Gastrocnemius medialis (tissue), 4 donors: ENCODE measurements at regions not wholly inside any gene's neighbourhood (a gene's known extent, or its start where the extent isn't known, plus 50 kb on each side); places are given as distances from the start of the nearest gene placed in this dataset.

Source experiments
- ATAC-seq, 2 donors: fragments of 150-250 bp; one replicate each; pipeline ENCODE4 v1.9.1; 2016
- DNase-seq, 2 donors: peaks; one replicate each; pipeline ENCODE4 v3.0.0-alpha.2; 2019
- H3K27ac ChIP-seq, 4 donors: fragments of 200-600 bp; sonication (generic); 1 replicate in 1 of 4; 2 replicates in 3 of 4; pipeline ENCODE4 v1.5.1; 2016 to 2018; ENCODE audit warnings: mild to moderate bottlenecking in 2 of 4, moderate library complexity in 1 of 4
- H3K27me3 ChIP-seq, 3 donors: fragments of 200-600 bp; sonication (generic) in 2 of 3; 1 replicate in 1 of 3; 2 replicates in 2 of 3; pipeline versions ENCODE4 v1.5.1 to v1.6.0; 2016 to 2019; ENCODE audit warnings: mild to moderate bottlenecking in 1 of 3, moderate library complexity in 1 of 3
- H3K36me3 ChIP-seq, 2 donors: fragments of 200-600 bp; sonication (generic) in 1 of 2; one replicate each; pipeline ENCODE4 v1.5.1; 2017 to 2018
- H3K4me1 ChIP-seq, 2 donors: fragments of 200-600 bp; sonication (generic) in 1 of 2; one replicate each; pipeline ENCODE4 v1.5.1; 2016 to 2017; ENCODE audit warnings: mild to moderate bottlenecking in 2 of 2
- H3K4me3 ChIP-seq, 4 donors: fragments of 200-600 bp; sonication (generic) in 3 of 4; 1 replicate in 1 of 4; 2 replicates in 3 of 4; pipeline ENCODE4 v1.5.1; 2016 to 2019; ENCODE audit warnings: mild to moderate bottlenecking in 2 of 4
- H3K9me3 ChIP-seq, 3 donors: fragments of 200-600 bp; sonication (generic) in 2 of 3; 1 replicate in 1 of 3; 2 replicates in 2 of 3; pipeline ENCODE4 v1.5.1; 2016 to 2019
- CTCF ChIP-seq, 5 experiments: fragments of 450-650 bp in 3 of 5; fragments of 200-600 bp in 2 of 5; sonication (generic) in 2 of 5; IDR thresholded peaks in 4 of 5; conservative IDR thresholded peaks in 1 of 5; 1 replicate in 4 of 5; 2 replicates in 1 of 5; pipeline ENCODE4 v1.5.1; 2016 to 2019; ENCODE audit warnings: antibody characterized with exemption in 5 of 5, mild to moderate bottlenecking in 3 of 5, moderate library complexity in 3 of 5
- POLR2A ChIP-seq, 2 donors: fragments of 450-650 bp; IDR thresholded peaks; one replicate each; pipeline ENCODE4 v1.6.1; 2017; ENCODE audit warnings: antibody characterized with exemption in 2 of 2, mild to moderate bottlenecking in 2 of 2, moderate library complexity in 2 of 2
- in situ Hi-C, 4 donors: fragments of 200-750 bp; cut with MboI; loops; one replicate each; pipeline versions ENCODE4 v1.15.0 to v1.8.0; 2017; ENCODE audit warnings: low sequenced_read_pairs in 4 of 4
- intact Hi-C: fragments of 100-400 bp; cut with DNase I; formaldehyde crosslinking; loops from one replicate; pipeline ENCODE4 v1.15.1; 2023; ENCODE audit warnings: low total_unique reads

GRCh38 chr9:89922099-89922498 lies 317.3 kb downstream of the GADD45G start:
- DNase-seq = no peak
- Histone ChIP-seq H3K9me3 (no peaks in the 10 kb centered on the region), H3K36me3 (no peaks in the 10 kb centered on the region), H3K4me1 (no peaks in the 10 kb centered on the region), H3K27me3 (no peaks in the 10 kb centered on the region), H3K4me3 (no peak overlapping the region), H3K27ac (no peak overlapping the region)
- in situ Hi-C loops = loop anchor here in 1 of 4 donors (25.0 kb wide), 1 partner anchor 190 kb away; no protein-coding TSS in a partner anchor
- no peak for TF ChIP-seq CTCF (IDR thresholded peaks at IDR 0.05 in 4 of 5, conservative IDR thresholded peaks at IDR 0.05 in 1 of 5)
- TF ChIP-seq POLR2A (IDR thresholded peaks at IDR 0.05) = no peak
- no peak for ATAC-seq
- intact Hi-C loops = no loop called here

- no peak for DNase-seq
- no peak overlapping the region for H3K27ac ChIP-seq
- TF ChIP-seq POLR2A (IDR thresholded peaks at IDR 0.05) (no peak), CTCF (IDR thresholded peaks at IDR 0.05 in 4 of 5, conservative IDR thresholded peaks at IDR 0.05 in 1 of 5) (no peak)
- in situ Hi-C loops (loop anchor here in 1 of 4 donors (25.0 kb wide), 1 partner anchor 189 kb away; no protein-coding TSS in a partner anchor), intact Hi-C loops (no loop called here)
- no peaks in the 10 kb centered on the region for H3K36me3 ChIP-seq
- H3K9me3 ChIP-seq = no peaks in the 10 kb centered on the region
- peaks cover 0 to 2% of the 10 kb centered on the region in 2 donors for H3K4me1 ChIP-seq
- no peak overlapping the region for H3K4me3 ChIP-seq
- H3K27me3 ChIP-seq = no peaks in the 10 kb centered on the region
- ATAC-seq = no peak
Measured at GRCh38 chr9:89923174-89923573, 318.4 kb downstream of the GADD45G start.

- in situ Hi-C loops = loop anchor here in 1 of 4 donors (25.0 kb wide), 1 partner anchor 188 kb away; no protein-coding TSS in a partner anchor
- H3K9me3 ChIP-seq = no peaks in the 10 kb centered on the region
- ATAC-seq (no peak), DNase-seq (no peak)
- TF ChIP-seq POLR2A (IDR thresholded peaks at IDR 0.05) = no peak
- TF ChIP-seq CTCF (IDR thresholded peaks at IDR 0.05 in 4 of 5, conservative IDR thresholded peaks at IDR 0.05 in 1 of 5) = peak in 1 of 5 experiments; percentile 15
- no peaks in the 10 kb centered on the region for H3K27me3 ChIP-seq
- intact Hi-C loops = no loop called here
- H3K4me3 ChIP-seq = no peak overlapping the region
- H3K36me3 ChIP-seq = no peaks in the 10 kb centered on the region
- no peak overlapping the region for H3K27ac ChIP-seq
- peaks cover 2 to 11% of the 10 kb centered on the region in 2 donors for H3K4me1 ChIP-seq
Measured at GRCh38 chr9:89923961-89924504, 319.2 kb downstream of the GADD45G start.

- no peak for ATAC-seq
- Histone ChIP-seq H3K4me1 (peaks cover 8 to 16% of the 10 kb centered on the region in 2 donors), H3K27ac (no peak overlapping the region), H3K9me3 (no peaks in the 10 kb centered on the region), H3K27me3 (no peaks in the 10 kb centered on the region), H3K36me3 (no peaks in the 10 kb centered on the region), H3K4me3 (no peak overlapping the region)
- in situ Hi-C loops (loop anchor here in 1 of 4 donors (25.0 kb wide), 1 partner anchor 188 kb away; no protein-coding TSS in a partner anchor), intact Hi-C loops (no loop called here)
- DNase-seq = no peak
- TF ChIP-seq POLR2A (IDR thresholded peaks at IDR 0.05) (no peak), CTCF (IDR thresholded peaks at IDR 0.05 in 4 of 5, conservative IDR thresholded peaks at IDR 0.05 in 1 of 5) (no peak)
Measured at GRCh38 chr9:89924611-89925010, 319.8 kb downstream of the GADD45G start.

- Histone ChIP-seq H3K27me3 (no peaks in the 10 kb centered on the region), H3K4me1 (peaks cover 16 to 25% of the 10 kb centered on the region in 2 donors), H3K27ac (no peak overlapping the region), H3K9me3 (no peaks in the 10 kb centered on the region), H3K36me3 (no peaks in the 10 kb centered on the region), H3K4me3 (no peak overlapping the region)
- no peak for ATAC-seq
- no peak for TF ChIP-seq POLR2A (IDR thresholded peaks at IDR 0.05)
- no peak for TF ChIP-seq CTCF (IDR thresholded peaks at IDR 0.05 in 4 of 5, conservative IDR thresholded peaks at IDR 0.05 in 1 of 5)
- in situ Hi-C loops (no loop called here), intact Hi-C loops (no loop called here)
- no peak for DNase-seq
Measured at GRCh38 chr9:89926167-89926566, 321.4 kb downstream of the GADD45G start.
